GM21515 (cell line): ENCODE measurements at regions not wholly inside any gene's neighbourhood (a gene's known extent, or its start where the extent isn't known, plus 50 kb on each side); places are given as distances from the start of the nearest gene placed in this dataset.
"Not testable (repeated sequence)": the region's sequence is repeated elsewhere in the genome, so short reads cannot be mapped to it uniquely, and the experiment has no call there.

Source experiments
- ATAC-seq: cut with Tn5 transposase; IDR thresholded peaks from one replicate; pipeline ENCODE4 v1.9.1; 2021; ENCODE audit not compliant: unreplicated experiment

DNA sequence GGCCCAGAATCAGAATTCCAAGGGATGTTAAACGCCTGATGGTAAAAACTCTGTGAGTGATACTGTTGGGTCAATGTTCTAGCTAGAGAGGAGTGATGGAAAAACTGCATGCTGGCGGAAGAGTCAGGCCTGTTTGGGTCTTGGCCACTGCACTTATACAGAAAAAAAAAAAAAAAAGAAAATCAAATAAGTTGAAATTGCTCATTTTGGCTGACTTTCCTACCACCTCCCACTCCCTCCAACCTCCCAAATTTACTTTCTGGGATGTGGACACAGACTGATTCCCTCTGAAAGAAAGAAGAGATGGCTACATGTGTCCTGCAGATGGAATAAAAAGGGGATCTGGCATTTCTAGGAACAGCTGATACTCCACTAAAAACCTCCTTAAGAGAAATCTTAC lies 234.1 kb upstream of the GIMD1 start:
- ATAC-seq, result no peak

DNA sequence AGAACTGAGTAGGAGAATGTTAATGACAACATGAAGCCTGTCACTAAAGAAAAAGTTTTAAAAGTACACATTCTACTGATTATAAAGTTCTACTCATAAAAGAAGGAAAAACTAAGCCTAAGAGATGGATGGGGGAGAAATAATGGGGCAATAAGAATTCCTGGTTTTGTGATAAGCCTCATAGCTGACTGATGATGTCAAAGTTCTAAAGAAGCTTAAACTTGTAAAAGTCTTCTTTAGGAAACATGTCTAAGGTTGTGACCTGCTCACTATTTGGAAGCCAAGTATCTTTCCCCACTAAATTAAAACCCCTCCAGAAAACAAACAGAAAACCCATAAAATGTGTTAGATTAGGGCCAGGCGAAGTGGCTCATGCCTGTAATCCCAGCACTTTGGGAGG lies 232.9 kb upstream of the GIMD1 start:
- ATAC-seq, result no peak

DNA sequence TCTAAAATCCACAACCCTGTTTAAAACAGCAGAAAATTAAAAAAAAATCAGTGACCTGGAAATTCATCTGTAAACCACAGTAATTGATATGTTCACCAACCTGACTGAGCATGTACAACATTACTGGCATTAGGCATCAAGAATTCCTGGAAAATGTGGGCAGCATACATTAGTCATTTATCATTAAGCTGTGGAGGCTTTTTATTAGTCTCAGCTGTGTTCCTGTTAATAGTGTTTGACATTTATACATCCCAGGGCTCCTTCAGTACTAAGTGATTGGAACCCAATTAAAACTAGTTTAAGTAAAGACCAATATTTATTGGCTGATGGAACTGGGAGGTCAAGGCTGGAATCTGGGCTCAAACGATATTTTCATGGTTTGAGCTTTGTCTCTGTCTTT lies 227.3 kb upstream of the GIMD1 start:
- ATAC-seq, result no peak

DNA sequence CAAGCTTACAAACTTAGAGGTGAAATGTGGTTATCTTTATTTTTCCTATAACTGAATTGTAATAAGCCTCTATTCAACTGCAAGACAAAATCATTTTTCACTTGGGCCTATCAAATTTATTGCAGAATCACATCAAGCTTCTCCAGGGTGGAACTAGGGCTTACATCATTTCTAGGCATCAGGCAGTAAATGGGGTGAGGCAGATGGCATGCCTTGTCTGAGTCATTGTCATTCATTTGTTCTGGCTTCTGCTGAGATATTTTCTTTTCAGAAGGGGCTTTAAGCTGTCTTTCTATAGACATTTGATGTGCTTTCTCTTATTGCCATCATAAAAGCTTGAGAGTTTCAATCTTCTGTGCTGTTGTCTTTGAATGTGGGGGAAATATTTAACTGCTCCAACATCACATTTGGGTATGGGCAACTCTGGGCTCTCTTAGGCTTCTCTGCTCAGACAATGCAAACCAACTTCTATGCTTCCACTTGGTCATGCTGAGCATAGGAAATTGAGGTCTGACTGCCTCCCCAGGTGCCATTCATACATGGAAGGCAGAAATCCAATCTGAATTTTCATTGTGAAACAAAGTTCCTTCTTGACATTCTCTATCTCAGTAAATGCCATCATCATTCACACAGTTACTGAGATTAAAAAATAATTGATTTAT lies 225.8 kb upstream of the GIMD1 start:
- ATAC-seq, result no peak

DNA sequence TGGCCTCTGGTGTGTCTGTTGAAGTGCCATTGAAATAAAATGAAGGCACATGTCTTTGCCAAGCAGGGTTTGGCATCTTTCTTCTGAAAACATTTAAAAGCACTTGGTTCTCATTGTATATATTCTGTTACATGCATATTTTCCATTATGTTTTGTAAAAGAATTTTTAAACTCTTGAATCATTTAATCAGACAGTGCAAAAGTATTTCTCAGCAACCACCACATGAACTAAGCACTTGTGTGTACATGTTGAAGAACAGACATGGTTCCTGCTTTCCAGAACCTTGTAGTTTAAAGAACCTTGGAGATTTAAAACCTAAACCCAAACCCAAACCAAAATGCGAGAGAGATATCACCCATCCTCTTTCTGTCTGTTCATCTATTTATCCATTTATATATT lies 220.3 kb upstream of the GIMD1 start:
- no peak for ATAC-seq

DNA sequence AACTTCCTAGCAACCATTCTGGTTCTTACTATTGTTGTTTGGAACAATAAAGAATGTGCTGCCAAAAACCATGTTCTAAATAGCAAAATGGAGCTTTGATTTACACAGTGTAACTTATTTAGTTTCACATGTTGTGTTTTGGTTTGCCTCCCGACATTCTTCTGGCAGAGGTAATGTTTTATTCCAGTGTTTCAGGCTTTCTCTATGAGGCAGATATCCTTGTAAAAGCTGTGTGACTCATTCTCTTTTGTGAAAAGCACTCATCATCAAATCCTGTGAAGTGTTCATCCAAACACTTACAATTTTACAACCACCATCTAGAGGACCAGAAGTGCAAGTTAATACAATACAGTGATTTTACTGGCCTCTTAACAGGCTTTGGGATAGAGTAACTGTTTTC lies 219.0 kb upstream of the GIMD1 start:
- ATAC-seq, result no peak

DNA sequence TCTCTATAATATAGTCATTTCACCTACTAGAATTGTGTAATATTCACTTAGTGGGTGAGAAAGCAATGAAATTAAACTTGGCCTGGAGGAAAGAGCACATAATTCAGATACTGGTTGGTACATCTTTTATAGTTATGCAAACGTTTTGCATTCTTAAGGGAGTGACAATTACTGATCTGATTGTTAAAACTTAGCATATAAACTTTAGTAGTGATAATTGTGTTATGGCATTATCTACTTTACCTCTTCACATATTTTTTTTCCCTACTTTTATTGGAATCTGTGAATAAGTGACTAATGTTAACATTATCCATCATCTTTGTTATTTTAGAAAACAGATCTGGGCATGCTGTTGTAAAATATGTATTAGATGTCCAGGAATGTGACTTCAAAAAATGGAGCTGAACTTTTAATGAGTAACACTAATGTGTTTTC lies 217.4 kb upstream of the GIMD1 start:
- ATAC-seq, result no peak

DNA sequence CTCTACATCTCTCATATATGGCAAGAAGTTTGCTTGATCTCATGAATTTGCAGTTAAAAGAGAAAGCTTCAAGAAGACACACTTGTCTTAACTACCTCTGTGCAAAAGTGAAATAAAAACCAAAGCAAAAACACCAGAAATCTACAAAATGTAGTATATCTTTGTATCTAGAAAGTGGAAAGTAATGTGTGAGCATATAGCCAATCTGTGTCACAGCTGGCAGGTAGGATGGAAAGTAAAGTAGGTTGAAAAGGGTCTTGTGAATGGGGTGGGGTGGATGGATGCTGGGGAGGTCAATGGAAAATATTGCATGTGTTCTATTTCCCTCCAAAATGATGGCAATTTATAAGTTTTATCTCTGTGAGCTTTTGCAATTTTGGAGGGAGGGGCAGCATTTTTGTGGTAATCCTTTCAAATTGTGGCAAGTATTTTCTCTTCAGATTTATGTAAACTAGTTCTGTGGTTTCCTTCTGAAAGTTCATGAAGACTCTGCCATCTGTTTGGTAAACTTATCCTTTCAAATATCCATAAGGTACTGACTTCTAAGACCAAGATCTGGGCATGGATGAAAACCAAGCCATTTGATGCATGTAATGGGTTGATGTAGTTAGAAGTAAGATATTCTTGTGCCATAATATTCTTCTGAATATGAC lies 215.9 kb upstream of the GIMD1 start:
- no peak for ATAC-seq

DNA sequence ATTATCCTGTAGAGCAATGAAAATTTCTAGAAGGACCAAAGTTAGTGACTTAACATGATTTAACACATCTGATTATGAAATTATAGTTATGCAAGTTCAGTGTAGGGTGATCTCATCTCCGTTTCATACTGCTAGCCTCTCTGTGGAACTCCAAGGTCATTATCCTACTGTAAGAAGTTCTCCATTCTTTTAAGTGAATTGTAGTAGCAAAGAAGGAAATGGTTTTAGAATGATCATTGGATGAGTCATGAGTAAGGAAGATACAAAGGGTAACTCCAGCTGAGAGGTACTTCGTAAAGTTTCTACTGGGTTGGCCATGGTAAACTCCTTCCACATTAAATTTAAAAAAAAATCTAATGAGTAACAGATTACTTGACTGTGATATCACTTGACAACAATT lies 215.0 kb upstream of the GIMD1 start:
- no peak for ATAC-seq

DNA sequence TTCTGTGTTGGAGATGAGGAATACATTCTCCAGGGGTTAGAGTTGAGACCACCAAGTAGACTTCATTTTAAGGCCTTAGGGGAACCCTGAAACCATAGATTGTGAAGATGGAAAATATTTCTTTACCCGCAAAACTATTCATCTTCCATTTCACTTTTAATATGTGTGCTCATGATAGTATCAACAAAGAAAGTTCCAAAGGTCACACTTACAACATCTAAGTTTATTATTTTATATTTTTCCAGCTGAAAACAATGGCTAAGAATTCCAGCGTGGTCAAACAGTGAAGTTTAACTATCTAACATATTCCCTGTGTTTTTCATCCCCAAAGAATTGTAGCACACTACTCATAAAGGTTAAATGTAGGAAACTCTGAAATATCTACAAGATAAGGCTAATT lies 214.5 kb upstream of the GIMD1 start:
- ATAC-seq, result no peak

DNA sequence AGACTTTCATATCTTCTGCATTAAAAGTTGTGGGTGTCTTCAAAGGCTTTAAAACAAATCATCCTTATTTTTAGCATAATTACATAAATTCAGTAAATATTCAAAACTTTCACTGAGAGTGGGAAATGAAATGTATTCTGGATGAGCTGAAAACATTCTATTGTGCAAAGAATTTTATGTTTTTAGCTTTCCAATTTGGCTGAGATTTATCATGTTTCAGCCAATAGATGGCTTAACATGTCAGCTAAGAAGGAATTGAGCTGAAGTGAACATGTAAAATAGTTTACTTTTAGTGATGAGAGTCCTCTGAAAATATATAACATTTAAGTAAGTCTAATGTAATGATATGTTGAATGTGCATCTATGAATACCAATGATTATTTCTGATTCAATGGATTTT lies 213.5 kb upstream of the GIMD1 start:
- ATAC-seq, result no peak

DNA sequence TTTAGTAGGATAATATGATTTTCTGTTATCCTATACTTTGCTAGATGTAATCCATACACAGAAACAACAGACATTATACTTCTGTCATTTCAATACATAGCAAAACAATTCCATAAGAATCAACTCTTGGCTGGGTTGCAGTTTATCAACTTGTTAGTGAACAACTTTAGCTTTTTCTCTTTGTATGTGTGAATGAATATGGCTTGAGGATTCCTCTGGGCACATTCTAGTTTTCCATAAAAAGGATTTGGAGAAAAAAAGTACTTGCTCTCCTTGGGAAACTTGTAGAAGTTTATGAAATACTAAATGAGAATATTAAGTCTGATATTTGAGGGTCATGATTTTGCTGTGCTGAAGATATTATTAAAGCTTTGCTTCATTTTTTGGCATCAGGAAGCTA lies 210.7 kb upstream of the GIMD1 start:
- ATAC-seq, result no peak

DNA sequence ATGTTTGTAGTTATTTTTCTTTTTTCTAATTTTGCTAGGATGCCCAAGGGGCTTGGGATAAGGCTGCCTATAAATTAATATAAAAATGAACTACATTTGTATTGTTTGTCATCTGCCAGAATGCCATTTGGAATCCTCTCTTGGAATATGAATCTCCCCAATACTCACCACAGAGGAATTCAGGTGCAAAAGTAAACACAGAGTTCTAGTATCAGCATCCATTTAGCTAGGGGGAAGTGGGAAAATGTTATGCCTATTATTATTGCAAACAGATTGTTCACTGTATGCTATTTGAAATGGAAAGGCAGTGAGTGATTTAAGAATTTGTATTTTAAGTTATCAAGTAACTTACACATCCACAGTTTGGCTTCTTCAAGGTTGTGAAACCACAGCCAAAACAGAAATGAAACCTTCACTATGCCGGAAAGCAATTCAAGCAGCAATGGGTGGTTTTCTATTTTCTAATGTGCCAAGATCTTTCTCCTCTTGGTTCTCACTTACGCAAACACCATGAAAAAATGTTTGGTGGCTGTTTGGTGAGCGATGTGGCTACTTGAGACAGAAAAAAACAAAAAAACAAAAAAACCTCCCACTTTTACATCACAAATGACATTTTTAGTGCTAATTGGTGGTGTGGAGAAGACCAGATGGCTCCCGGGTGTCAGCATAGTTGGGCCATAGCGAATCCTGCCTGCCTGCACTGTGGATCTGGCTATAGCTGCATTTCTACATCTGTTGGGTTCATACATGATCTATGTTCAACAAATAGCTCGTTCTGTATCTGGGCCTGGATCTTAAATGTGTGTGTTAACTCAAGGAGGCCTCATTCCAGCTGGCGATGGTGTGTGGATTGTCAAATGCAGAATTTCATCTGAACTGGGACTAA lies 200.8 kb upstream of the GIMD1 start:
- ATAC-seq, result no peak

DNA sequence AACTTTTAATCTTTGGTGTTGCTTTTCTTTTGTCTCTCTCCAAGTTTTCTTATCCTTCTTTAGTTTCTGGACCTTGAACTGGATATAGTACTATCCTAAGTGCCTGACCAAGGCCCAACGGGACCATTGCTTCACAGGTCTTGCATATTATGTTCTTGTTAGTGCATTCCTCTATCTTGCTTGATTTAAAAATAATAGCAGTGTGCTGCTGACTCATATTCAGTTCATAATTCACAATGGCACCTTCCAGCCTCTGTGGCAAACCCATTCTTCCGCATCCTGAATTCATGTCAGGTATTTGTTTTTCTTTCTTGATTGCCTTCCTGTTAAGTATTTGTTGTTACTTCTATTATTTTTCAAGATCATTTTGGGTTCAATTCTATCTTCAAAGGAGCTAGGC lies 197.1 kb upstream of the GIMD1 start:
- no peak for ATAC-seq

DNA sequence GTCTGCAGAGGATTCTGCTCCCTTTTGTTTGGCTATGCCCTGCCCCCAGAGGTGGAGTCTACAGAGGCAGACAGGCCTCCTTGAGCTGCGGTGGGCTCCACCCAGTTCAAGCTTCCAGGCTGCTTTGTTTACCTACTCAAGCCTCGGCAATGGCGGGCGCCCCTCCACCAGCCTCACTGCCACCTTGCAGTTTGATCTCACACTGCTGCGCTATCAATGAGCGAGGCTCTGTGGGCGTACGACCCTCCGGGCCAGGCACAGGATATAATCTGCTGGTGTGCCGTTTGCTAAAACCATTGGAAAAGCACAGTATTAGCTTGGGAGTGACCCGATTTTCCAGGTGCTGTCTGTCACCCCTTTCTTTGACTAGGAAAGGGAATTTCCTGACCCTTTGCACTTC lies 195.1 kb upstream of the GIMD1 start:
- ATAC-seq, result not testable (repeated sequence)

DNA sequence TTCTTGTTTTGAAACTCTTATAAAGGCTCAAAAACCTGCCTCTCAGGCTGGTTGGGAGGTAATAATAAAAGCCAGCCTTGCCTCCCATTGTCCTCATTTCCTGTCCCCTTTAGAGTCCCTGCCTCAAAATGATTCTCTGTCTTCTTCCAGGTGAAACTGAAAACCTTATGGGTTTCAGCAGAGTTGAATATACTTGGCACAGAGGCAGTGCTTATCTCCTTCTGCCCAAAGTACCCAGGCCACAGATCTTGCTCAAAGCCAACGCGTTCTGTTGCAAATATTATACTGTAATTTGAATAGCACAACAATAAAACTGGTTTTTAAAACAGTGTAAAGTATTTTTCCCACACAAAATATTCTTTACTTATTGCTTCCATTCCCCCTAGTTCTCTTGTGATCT lies 183.1 kb upstream of the GIMD1 start:
- no peak for ATAC-seq

DNA sequence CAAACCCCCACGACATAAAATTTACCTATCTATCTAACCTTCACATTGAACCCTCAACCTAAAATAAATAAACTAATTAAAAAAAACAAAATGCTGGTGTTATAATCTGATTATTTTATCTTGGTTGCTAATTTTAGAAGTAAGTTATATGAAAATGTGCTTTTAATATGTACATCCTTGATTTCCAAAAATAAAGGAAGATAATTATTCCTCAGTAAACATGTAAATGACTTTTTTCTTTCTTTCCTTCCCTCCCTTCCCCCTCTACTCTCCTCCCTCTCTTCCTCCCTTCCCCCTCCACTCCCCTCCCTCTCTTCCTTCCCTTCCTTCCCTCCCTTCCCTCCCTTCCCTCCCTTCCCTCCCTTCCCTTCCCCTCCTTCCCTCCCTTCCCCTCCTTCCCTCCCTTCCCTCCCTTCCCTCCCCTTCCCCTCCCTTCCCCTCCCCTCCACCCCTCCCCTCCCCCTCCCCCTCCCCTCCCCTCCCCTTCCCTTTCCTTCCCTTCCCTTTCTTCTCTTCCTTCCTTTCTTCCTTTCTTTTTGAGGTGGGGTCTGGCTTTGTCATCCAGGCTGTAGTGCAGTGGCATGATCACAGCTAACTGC lies 180.0 kb upstream of the GIMD1 start:
- ATAC-seq, result no peak

DNA sequence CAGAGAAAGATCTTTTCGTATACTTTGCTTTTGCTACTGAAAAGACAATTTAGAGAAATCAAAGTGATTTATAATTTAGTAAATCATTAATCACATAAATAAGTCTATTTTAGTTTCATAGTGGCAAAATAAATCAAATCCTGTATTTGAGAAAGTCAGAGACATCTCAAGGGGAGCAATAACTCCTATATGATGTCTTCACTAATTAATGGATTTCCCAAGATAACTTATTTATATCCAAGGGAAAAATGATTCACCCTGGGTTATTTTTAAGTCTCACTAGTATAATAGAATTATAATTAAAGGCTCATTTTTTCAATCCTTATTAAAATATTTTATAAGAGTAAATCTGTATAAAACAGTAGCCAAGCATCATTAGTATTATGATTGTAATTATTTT lies 177.8 kb upstream of the GIMD1 start:
- no peak for ATAC-seq

DNA sequence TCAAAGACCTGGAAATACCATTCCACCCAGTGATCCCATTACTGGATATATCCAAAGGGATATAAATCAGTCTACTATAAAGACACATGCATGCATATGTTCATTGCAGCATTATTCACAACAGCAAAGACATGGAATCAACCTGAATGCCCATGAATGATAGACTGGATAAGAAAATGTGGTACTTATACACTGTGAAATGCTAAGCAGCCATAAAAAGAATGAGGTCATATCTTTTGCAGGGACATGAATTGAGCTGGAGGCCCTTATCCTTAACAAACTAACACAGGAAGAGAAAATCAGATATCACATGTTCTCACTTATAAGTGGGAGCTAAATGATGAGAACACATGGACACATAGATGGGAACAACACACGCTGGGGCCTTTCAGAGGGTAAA lies 174.0 kb upstream of the GIMD1 start:
- ATAC-seq, result not testable (repeated sequence)

DNA sequence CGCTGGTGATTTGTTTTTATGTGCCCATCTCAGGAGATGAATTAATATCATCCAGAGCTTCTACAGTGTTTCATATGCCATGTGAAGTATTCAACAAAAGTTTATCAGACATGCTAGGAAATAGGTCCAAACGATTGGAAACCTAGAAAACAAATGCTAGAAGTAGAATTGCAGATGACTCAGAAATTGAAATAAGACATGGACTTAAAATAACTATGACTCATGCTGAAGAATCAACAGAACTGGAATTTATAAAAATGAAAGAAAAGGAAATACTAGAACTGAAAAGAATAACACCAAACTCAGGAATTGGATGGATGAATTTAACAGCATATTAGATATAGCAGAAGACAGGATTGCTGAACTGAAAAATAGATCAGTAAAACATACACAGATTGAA lies 172.7 kb upstream of the GIMD1 start:
- no peak for ATAC-seq

DNA sequence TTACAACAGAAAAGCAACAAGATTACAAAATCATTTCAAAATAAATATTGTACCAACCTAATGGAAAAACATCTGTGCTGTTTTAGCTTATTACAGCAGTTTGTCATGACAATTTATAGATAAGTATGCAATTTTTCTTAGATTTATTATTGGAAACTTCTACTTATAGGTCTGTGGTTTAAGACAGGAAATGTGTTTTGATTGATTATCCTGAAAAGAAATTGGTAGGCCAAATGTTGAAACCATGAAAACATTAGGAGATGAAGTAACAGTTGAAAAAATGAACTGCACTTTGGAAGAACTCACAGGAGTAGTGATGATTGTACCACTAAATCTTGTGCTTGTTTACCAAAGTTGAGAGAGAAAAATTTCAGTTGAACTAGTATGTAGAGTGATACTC lies 162.2 kb upstream of the GIMD1 start:
- ATAC-seq, result no peak

DNA sequence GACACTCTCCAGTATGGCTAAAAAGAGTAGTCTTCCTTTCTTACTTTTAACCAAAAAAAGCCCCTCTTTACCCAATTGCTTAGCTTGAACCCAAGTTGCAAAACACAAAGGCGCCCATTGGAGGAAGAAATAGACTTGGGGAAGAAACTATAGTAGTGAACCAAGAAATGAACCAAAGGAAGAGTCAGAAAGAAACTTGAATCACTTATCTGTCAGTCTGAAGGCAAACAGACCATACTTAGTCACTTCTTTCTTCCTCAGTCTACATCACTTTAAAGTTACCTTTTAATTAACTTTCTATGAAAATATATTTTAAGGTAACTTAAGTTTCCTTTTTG lies 161.4 kb upstream of the GIMD1 start:
- ATAC-seq, result no peak
